Endothelial cell of umbilical vein (primary cell): ENCODE measurements at regions not wholly inside any gene's neighbourhood (a gene's known extent, or its start where the extent isn't known, plus 50 kb on each side); places are given as distances from the start of the nearest gene placed in this dataset.

Source experiments
- CTCF ChIP-seq, 2 donors: IDR thresholded peaks; 1 replicate in 1 of 2; 2 replicates in 1 of 2; pipeline ENCODE4 v1.5.1; 2011; ENCODE audit warnings: low read length in 2 of 2, mild to moderate bottlenecking in 2 of 2, moderate library complexity in 2 of 2, control low read depth in 1 of 2, inconsistent platforms in 1 of 2, low read depth in 1 of 2; ENCODE audit not compliant: insufficient read depth in 1 of 2; ENCODE audit errors: extremely low read depth in 1 of 2
- EZH2 ChIP-seq: IDR thresholded peaks from 2 replicates; pipeline ENCODE4 v1.6.1; 2012; ENCODE audit warnings: borderline replicate concordance, low read depth, mild to moderate bottlenecking, moderate library complexity, low read length, inconsistent platforms; ENCODE audit not compliant: severe bottlenecking
- FOS ChIP-seq: IDR thresholded peaks from 2 replicates; pipeline ENCODE4 v1.6.1; 2011; ENCODE audit warnings: mild to moderate bottlenecking, low read length, moderate library complexity, borderline replicate concordance; ENCODE audit not compliant: insufficient read depth
- GATA2 ChIP-seq: IDR thresholded peaks from 2 replicates; pipeline ENCODE4 v1.7.0; 2011; ENCODE audit warnings: low read depth, mild to moderate bottlenecking, moderate library complexity, mixed read lengths, low read length; ENCODE audit not compliant: insufficient read length, insufficient read depth
- JUN ChIP-seq: IDR thresholded peaks from 2 replicates; pipeline ENCODE4 v1.6.1; 2011; ENCODE audit warnings: borderline replicate concordance, low read depth; ENCODE audit not compliant: insufficient read length, insufficient read depth
- MAX ChIP-seq: IDR thresholded peaks from 2 replicates; pipeline ENCODE4 v1.6.1; 2011; ENCODE audit not compliant: insufficient read depth, insufficient read length
- POLR2A ChIP-seq: IDR thresholded peaks from 2 replicates; pipeline ENCODE4 v1.6.1; 2012; ENCODE audit warnings: low read depth, mild to moderate bottlenecking, control low read depth, low read length
- POLR2AphosphoS5 ChIP-seq: IDR thresholded peaks from 2 replicates; pipeline ENCODE4 v1.6.1; 2012; ENCODE audit warnings: low read depth, mild to moderate bottlenecking, control low read depth, low read length, moderate library complexity; ENCODE audit not compliant: insufficient read depth

GRCh38 chr7:55649238-55649637 is 76.9 kb upstream of the VOPP1 start:
- TF ChIP-seq CTCF (IDR thresholded peaks at IDR 0.05; ENCODE audit: extremely low read depth in 1 of 2, insufficient read depth in 1 of 2, low read depth in 1 of 2, low read length in 2 of 2) (no peak), POLR2A (no peak), MAX (no peak), EZH2 (no peak), JUN (no peak), POLR2AphosphoS5 (no peak), GATA2 (no peak), FOS (no peak)
